WTC11 (cell line): ENCODE measurements at regions not wholly inside any gene's neighbourhood (a gene's known extent, or its start where the extent isn't known, plus 50 kb on each side); places are given as distances from the start of the nearest gene placed in this dataset.

ENCODE experiments used
- ATAC-seq: fragments of 200-7000 bp; cut with Tn5 transposase; 2 replicates; pipeline ENCODE4 v1.10.0; 2021; ENCODE audit warnings: mild to moderate bottlenecking, moderate library complexity
- CTCF ChIA-PET: fragments of 300-600 bp; sonication (Branson Sonifier 250); formaldehyde crosslinking; loops from one replicate; lab custom pipeline; 2021; ENCODE audit warnings: antibody characterized with exemption; lab: Charles Lee
- POLR2A ChIA-PET: fragments of 350-600 bp; sonication (Branson Sonifier 250); formaldehyde crosslinking; loops from one replicate; lab custom pipeline; 2021; ENCODE audit warnings: antibody characterized with exemption; lab: Charles Lee
- DNase-seq: peaks from one replicate; pipeline ENCODE4 v3.0.0; 2021; ENCODE audit warnings: low spot score
- H3K27ac Mint-ChIP-seq: 2 replicates; pipeline ENCODE4 v1.8.0; 2021; ENCODE audit warnings: mixed read lengths
- H3K27me3 Mint-ChIP-seq: 2 replicates; pipeline ENCODE4 v1.8.0; 2021; ENCODE audit warnings: low read depth, mild to moderate bottlenecking, moderate library complexity, mixed read lengths
- H3K36me3 Mint-ChIP-seq: 2 replicates; pipeline ENCODE4 v1.8.0; 2021; ENCODE audit warnings: mixed read lengths
- H3K4me1 Mint-ChIP-seq: 2 replicates; pipeline ENCODE4 v1.8.0; 2022; ENCODE audit warnings: mixed read lengths
- H3K4me3 Mint-ChIP-seq: 2 replicates; pipeline ENCODE4 v1.8.0; 2021; ENCODE audit warnings: mild to moderate bottlenecking, moderate library complexity, mixed read lengths
- H3K9me3 Mint-ChIP-seq: 2 replicates; pipeline ENCODE4 v1.8.0; 2021; ENCODE audit warnings: mixed read lengths
- ATF1 ChIP-seq: sonication (generic); formaldehyde crosslinking; IDR thresholded peaks from 2 replicates; pipeline ENCODE4 v1.8.1; 2023; ENCODE audit warnings: mild to moderate bottlenecking, moderate library complexity, missing genetic modification reagents
- ELF4 ChIP-seq: sonication (generic); formaldehyde crosslinking; IDR thresholded peaks from 2 replicates; pipeline ENCODE4 v1.8.1; 2022; ENCODE audit warnings: low read depth, mild to moderate bottlenecking, moderate library complexity, missing genetic modification reagents
- EMX1 ChIP-seq: fragments of 250-450 bp; sonication (Bioruptor Pico); IDR thresholded peaks from 2 replicates; pipeline ENCODE4 v1.8.0; 2021; ENCODE audit warnings: mild to moderate bottlenecking
- JUN ChIP-seq: sonication (generic); formaldehyde crosslinking; IDR thresholded peaks from 2 replicates; pipeline ENCODE4 v1.8.0; 2023; ENCODE audit warnings: mild to moderate bottlenecking, missing genetic modification reagents
- MYBL2 ChIP-seq: sonication (generic); formaldehyde crosslinking; IDR thresholded peaks from 2 replicates; pipeline ENCODE4 v1.8.1; 2023; ENCODE audit warnings: mild to moderate bottlenecking, moderate library complexity, missing genetic modification reagents
- NR1H2 ChIP-seq: sonication (generic); formaldehyde crosslinking; IDR thresholded peaks from 2 replicates; pipeline ENCODE4 v1.9.0; 2021; ENCODE audit warnings: mild to moderate bottlenecking, moderate library complexity, missing genetic modification reagents
- SOX15 ChIP-seq: fragments of 250-450 bp; sonication (Bioruptor Pico); IDR thresholded peaks from 2 replicates; pipeline ENCODE4 v1.9.0; 2021; ENCODE audit warnings: mild to moderate bottlenecking
- SP1 ChIP-seq: sonication (generic); formaldehyde crosslinking; conservative IDR thresholded peaks from 2 replicates; pipeline ENCODE4 v1.8.1; 2022; ENCODE audit warnings: missing genetic modification reagents
- TEAD1 ChIP-seq: sonication (generic); formaldehyde crosslinking; IDR thresholded peaks from 2 replicates; pipeline ENCODE4 v1.8.0; 2022; ENCODE audit warnings: mild to moderate bottlenecking, missing genetic modification reagents
- TP53 ChIP-seq: sonication (generic); formaldehyde crosslinking; IDR thresholded peaks from 2 replicates; pipeline ENCODE4 v1.8.1; 2023; ENCODE audit warnings: mild to moderate bottlenecking, missing genetic modification reagents
- ZBTB21 ChIP-seq: sonication (generic); formaldehyde crosslinking; IDR thresholded peaks from 2 replicates; pipeline ENCODE4 v1.8.1; 2023; ENCODE audit warnings: mild to moderate bottlenecking, missing genetic modification reagents, borderline replicate concordance
- ZNF138 ChIP-seq: sonication (generic); formaldehyde crosslinking; conservative IDR thresholded peaks from 2 replicates; pipeline ENCODE4 v1.8.1; 2022; ENCODE audit warnings: mild to moderate bottlenecking, moderate library complexity, missing genetic modification reagents
- ZNF232 ChIP-seq: sonication (generic); formaldehyde crosslinking; IDR thresholded peaks from 2 replicates; pipeline ENCODE4 v1.8.0; 2022; ENCODE audit warnings: mild to moderate bottlenecking, missing genetic modification reagents
- ZNF317 ChIP-seq: sonication (generic); formaldehyde crosslinking; IDR thresholded peaks from 2 replicates; pipeline ENCODE4 v1.8.1; 2023; ENCODE audit warnings: low read depth, mild to moderate bottlenecking, moderate library complexity, missing genetic modification reagents, borderline replicate concordance
- TF ChIP-seq, protein P1 (sequence below): fragments of 250-450 bp; sonication (Bioruptor Pico); conservative IDR thresholded peaks from 2 replicates; pipeline ENCODE4 v1.9.0; 2021; ENCODE audit warnings: mild to moderate bottlenecking
- TF ChIP-seq, protein P2 (sequence below): sonication (generic); formaldehyde crosslinking; IDR thresholded peaks from 2 replicates; pipeline ENCODE4 v1.8.0; 2022; ENCODE audit warnings: missing genetic modification reagents
- TF ChIP-seq, protein P3 (sequence below): sonication (generic); formaldehyde crosslinking; IDR thresholded peaks from 2 replicates; pipeline ENCODE4 v1.8.0; 2022; ENCODE audit warnings: mild to moderate bottlenecking, missing genetic modification reagents
- TF ChIP-seq, protein P4 (sequence below): sonication (generic); formaldehyde crosslinking; IDR thresholded peaks from 2 replicates; pipeline ENCODE4 v1.8.0; 2023; ENCODE audit warnings: missing genetic modification reagents
- TF ChIP-seq, protein P5 (sequence below): fragments of 250-450 bp; sonication (Bioruptor Pico); IDR thresholded peaks from 2 replicates; pipeline ENCODE4 v1.9.0; 2021; ENCODE audit warnings: mild to moderate bottlenecking, borderline replicate concordance
- TF ChIP-seq, protein P6 (sequence below): sonication (generic); formaldehyde crosslinking; IDR thresholded peaks from 2 replicates; pipeline ENCODE4 v1.8.1; 2022; ENCODE audit warnings: mild to moderate bottlenecking, moderate library complexity, missing genetic modification reagents

DNA sequence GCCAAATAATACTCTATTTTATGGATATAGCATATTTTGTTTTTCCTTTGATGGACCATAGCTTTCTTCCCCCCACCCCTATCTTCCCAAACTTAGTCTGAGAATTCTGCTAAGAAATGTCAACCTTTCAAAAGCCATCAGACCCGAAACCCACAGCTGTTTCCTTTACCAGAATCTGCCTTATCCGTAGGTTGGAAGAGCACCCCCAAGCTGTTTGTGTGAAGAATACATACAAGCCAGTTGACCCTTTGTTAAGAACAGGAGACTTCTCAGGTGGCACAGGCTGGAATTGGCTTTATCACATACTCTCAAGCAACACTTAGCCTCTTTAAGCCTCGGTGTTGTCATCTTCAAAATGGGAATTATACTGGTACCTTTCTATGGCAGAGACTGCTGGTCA lies 135.1 kb downstream of the ACTR3 start (continued):
- TF ChIP-seq, protein P1, sequence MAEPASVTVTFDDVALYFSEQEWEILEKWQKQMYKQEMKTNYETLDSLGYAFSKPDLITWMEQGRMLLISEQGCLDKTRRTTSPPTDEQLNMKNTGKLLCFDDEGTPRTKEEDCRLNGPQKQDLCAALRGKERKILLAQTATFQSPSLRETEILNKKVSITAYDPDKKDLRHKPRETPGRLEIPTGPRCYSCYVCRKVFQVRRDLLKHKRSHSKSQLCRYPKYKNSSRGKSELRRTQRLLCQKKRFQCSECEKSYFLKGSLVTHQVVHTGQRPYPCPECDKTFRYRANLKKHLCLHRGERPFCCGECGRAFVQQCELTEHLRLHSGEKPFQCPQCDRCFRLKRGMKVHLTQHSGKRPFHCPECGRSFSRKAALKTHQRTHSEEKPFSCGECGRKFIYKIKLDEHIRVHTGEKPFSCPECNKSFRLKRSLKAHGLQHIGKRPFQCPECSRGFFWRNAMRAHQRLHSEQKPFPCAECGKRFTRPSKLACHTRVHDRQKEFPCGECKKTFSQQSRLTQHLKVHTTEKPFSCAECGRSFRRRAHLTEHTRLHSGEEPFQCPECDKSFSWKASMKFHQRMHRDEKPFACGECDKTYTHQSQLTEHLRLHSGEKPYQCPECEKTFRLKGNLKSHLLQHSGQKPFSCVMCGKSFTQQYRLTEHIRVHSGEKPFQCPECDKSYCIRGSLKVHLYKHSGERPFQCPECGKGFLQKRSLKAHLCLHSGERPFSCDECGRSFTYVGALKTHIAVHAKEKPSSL (CRISPR knock-in tag): no peak
- TF ChIP-seq ZNF317 (CRISPR knock-in tag): no peak
- TF ChIP-seq TEAD1 (CRISPR knock-in tag): no peak
- TF ChIP-seq MYBL2 (CRISPR knock-in tag): no peak

DNA sequence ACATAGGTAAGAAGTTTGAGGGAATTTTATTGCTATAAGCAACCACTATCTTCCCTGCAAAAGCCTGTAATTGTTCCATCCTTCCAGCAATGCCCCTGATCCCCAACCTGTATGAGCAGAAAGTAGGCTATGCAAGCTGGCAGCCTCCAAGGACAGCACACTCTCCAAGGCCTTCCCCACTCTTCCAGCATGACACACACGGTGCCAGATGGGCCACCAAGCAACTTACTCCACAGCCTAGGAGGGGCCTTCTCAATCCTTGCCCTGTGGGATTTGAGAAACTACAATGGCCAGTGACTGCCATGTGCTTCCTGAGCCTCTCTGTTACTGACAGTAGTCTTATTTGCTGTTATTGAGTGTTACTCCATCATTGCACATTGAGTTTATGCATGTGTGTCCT lies 137.5 kb downstream of the ACTR3 start:
- Mint-ChIP-seq H3K4me3 (no peak overlapping the region), H3K4me1 (peaks cover under 1% of the 10 kb centered on the region; the same call in 1 of the 2 replicates), H3K9me3 (peaks cover 21% of the 10 kb centered on the region), H3K27ac (no peak overlapping the region), H3K27me3 (no peaks in the 10 kb centered on the region)
- TF ChIP-seq, protein P2, sequence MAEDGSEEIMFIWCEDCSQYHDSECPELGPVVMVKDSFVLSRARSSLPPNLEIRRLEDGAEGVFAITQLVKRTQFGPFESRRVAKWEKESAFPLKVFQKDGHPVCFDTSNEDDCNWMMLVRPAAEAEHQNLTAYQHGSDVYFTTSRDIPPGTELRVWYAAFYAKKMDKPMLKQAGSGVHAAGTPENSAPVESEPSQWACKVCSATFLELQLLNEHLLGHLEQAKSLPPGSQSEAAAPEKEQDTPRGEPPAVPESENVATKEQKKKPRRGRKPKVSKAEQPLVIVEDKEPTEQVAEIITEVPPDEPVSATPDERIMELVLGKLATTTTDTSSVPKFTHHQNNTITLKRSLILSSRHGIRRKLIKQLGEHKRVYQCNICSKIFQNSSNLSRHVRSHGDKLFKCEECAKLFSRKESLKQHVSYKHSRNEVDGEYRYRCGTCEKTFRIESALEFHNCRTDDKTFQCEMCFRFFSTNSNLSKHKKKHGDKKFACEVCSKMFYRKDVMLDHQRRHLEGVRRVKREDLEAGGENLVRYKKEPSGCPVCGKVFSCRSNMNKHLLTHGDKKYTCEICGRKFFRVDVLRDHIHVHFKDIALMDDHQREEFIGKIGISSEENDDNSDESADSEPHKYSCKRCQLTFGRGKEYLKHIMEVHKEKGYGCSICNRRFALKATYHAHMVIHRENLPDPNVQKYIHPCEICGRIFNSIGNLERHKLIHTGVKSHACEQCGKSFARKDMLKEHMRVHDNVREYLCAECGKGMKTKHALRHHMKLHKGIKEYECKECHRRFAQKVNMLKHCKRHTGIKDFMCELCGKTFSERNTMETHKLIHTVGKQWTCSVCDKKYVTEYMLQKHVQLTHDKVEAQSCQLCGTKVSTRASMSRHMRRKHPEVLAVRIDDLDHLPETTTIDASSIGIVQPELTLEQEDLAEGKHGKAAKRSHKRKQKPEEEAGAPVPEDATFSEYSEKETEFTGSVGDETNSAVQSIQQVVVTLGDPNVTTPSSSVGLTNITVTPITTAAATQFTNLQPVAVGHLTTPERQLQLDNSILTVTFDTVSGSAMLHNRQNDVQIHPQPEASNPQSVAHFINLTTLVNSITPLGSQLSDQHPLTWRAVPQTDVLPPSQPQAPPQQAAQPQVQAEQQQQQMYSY: no peak
- no peak for TF ChIP-seq EMX1 (CRISPR knock-in tag)
- TF ChIP-seq JUN (CRISPR knock-in tag): no peak
- no peak for TF ChIP-seq NR1H2 (CRISPR knock-in tag)
- TF ChIP-seq ZNF138 (CRISPR knock-in tag): no peak
- TF ChIP-seq, protein P3, sequence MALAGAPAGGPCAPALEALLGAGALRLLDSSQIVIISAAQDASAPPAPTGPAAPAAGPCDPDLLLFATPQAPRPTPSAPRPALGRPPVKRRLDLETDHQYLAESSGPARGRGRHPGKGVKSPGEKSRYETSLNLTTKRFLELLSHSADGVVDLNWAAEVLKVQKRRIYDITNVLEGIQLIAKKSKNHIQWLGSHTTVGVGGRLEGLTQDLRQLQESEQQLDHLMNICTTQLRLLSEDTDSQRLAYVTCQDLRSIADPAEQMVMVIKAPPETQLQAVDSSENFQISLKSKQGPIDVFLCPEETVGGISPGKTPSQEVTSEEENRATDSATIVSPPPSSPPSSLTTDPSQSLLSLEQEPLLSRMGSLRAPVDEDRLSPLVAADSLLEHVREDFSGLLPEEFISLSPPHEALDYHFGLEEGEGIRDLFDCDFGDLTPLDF (CRISPR knock-in tag): no peak
- TF ChIP-seq TP53 (CRISPR knock-in tag): no peak
- TF ChIP-seq ZNF232: no peak
- TF ChIP-seq, all 79 proteins: peak for 0
- no peak for DNase-seq
- H3K36me3 Mint-ChIP-seq: peaks cover 5% of the 10 kb centered on the region; the same call in 1 of the 2 replicates
- ChIA-PET POLR2A (no interaction called here), CTCF (no interaction called here)
- ATAC-seq: no peak

DNA sequence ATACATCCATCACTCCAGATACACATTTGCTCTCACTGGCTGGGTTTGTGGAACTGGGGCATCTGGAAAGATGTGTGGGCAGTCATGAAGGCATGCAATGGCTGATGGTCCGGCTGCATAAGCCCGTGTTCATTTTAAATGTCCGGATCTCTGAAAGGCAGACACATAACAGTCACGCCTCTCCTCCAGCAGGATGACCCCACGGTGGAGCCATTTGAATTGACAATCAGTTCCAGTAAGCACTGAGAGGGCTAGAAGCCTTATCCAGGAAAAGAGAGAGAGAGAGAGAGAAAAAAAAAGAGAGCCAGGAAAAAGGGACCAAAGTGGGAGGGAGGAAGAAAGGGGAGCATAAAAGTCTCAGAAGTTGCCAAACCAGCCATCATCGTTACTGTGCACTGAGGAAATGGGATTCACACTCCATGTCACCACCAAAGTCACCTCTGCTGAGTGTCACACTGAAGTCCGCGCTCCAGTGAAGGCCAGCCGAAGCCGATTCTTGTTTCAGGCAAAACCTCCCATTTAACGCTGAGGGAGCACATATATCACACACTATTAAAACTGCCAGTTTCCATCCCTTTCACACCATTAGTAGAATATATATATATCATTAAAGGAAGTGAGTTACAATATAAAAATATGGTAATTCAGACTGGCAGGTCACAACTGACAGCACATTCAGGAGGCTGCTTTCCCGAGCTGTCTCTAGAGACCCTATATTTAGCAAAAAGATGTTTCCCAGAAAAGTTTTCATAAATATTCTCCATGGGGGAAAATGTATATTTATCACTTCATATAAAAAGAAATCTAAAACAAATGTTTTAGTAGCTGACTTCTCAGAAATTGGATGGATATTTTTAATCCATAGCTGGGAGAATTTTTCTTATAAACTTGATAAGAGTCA lies 142.0 kb downstream of the ACTR3 start:
- ChIA-PET POLR2A (no interaction called here), CTCF (no interaction called here)
- Mint-ChIP-seq H3K27me3 (no peaks in the 10 kb centered on the region), H3K9me3 (peaks cover 46% of the 10 kb centered on the region), H3K36me3 (peaks cover 13% of the 10 kb centered on the region; the same call in 1 of the 2 replicates), H3K4me1 (peaks cover 15% of the 10 kb centered on the region), H3K27ac (no peak overlapping the region), H3K4me3 (no peak overlapping the region)
- DNase-seq (no peak), ATAC-seq (no peak)
- TF ChIP-seq, protein P4, sequence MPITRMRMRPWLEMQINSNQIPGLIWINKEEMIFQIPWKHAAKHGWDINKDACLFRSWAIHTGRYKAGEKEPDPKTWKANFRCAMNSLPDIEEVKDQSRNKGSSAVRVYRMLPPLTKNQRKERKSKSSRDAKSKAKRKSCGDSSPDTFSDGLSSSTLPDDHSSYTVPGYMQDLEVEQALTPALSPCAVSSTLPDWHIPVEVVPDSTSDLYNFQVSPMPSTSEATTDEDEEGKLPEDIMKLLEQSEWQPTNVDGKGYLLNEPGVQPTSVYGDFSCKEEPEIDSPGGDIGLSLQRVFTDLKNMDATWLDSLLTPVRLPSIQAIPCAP (CRISPR knock-in tag): no peak
- TF ChIP-seq, protein P5, sequence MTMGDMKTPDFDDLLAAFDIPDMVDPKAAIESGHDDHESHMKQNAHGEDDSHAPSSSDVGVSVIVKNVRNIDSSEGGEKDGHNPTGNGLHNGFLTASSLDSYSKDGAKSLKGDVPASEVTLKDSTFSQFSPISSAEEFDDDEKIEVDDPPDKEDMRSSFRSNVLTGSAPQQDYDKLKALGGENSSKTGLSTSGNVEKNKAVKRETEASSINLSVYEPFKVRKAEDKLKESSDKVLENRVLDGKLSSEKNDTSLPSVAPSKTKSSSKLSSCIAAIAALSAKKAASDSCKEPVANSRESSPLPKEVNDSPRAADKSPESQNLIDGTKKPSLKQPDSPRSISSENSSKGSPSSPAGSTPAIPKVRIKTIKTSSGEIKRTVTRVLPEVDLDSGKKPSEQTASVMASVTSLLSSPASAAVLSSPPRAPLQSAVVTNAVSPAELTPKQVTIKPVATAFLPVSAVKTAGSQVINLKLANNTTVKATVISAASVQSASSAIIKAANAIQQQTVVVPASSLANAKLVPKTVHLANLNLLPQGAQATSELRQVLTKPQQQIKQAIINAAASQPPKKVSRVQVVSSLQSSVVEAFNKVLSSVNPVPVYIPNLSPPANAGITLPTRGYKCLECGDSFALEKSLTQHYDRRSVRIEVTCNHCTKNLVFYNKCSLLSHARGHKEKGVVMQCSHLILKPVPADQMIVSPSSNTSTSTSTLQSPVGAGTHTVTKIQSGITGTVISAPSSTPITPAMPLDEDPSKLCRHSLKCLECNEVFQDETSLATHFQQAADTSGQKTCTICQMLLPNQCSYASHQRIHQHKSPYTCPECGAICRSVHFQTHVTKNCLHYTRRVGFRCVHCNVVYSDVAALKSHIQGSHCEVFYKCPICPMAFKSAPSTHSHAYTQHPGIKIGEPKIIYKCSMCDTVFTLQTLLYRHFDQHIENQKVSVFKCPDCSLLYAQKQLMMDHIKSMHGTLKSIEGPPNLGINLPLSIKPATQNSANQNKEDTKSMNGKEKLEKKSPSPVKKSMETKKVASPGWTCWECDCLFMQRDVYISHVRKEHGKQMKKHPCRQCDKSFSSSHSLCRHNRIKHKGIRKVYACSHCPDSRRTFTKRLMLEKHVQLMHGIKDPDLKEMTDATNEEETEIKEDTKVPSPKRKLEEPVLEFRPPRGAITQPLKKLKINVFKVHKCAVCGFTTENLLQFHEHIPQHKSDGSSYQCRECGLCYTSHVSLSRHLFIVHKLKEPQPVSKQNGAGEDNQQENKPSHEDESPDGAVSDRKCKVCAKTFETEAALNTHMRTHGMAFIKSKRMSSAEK (CRISPR knock-in tag): no peak
- no peak for TF ChIP-seq ELF4 (CRISPR knock-in tag)
- TF ChIP-seq, protein P6, sequence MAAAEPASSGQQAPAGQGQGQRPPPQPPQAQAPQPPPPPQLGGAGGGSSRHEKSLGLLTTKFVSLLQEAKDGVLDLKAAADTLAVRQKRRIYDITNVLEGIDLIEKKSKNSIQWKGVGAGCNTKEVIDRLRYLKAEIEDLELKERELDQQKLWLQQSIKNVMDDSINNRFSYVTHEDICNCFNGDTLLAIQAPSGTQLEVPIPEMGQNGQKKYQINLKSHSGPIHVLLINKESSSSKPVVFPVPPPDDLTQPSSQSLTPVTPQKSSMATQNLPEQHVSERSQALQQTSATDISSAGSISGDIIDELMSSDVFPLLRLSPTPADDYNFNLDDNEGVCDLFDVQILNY (CRISPR knock-in tag): no peak
- no peak for TF ChIP-seq SP1
- no peak for TF ChIP-seq ATF1 (CRISPR knock-in tag)
- no peak for TF ChIP-seq SOX15 (CRISPR knock-in tag)
- TF ChIP-seq ZBTB21: no peak
